HG02798 (cell line): ENCODE measurements at regions not wholly inside any gene's neighbourhood (a gene's known extent, or its start where the extent isn't known, plus 50 kb on each side); places are given as distances from the start of the nearest gene placed in this dataset.
"Not testable (repeated sequence)": the region's sequence is repeated elsewhere in the genome, so short reads cannot be mapped to it uniquely, and the experiment has no call there.

Experiments used
- ATAC-seq: cut with Tn5 transposase; IDR thresholded peaks from one replicate; pipeline ENCODE4 v1.9.1; 2021; ENCODE audit warnings: mild to moderate bottlenecking; ENCODE audit not compliant: unreplicated experiment, poor library complexity

DNA sequence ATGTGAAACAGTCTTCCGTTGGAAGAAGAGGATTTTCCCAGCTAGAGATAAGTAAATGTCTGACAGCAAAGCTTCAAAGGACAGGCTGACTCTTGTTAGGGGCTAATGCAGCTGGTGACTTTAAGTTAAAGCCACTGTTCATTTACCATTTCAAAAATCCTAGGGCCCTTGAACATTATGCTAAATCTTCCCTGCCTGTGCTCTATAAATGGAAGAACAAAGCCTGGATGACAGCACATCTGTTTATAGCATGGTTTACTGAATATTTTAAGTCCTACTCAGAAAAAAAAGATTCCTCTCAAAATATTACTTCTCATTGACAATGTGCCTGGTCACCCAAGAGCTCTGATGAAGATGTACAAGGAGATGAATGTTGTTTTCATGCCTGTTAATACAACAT, 255.3 kb downstream of the ADRA2A start:
- ATAC-seq, result not testable (repeated sequence)

- no peak for ATAC-seq
Observed at GRCh38 chr10:111335826-111336225, 259.0 kb downstream of the ADRA2A start.

- peak; percentile 30 for ATAC-seq
Observed at GRCh38 chr10:111338035-111338434, 261.2 kb downstream of the ADRA2A start.

- peak; percentile 90 for ATAC-seq
Observed at GRCh38 chr10:111338805-111339204, 262.0 kb downstream of the ADRA2A start.

DNA sequence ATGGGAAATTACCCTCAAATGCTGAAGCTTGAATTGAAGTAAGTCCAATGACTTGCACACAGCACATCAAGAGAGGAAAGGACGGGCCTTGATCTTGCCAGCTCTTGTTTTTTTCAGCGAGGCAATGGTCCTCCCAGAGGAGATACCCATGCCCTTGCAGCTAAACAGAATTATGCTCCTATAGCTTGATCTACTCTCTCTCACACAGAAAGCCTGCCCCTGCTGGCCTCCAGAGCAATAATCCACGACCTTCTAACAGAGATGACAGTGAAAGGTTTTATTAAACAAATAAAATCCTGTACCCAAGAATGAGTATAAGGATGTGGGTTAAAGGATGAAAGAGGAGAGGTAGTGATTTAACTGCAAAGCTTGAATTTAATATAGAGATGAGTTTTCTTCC, 268.0 kb downstream of the ADRA2A start:
- peak; percentile 63 for ATAC-seq

GRCh38 chr10:111347386-111348013, 270.7 kb downstream of the ADRA2A start:
- ATAC-seq, result no peak

DNA sequence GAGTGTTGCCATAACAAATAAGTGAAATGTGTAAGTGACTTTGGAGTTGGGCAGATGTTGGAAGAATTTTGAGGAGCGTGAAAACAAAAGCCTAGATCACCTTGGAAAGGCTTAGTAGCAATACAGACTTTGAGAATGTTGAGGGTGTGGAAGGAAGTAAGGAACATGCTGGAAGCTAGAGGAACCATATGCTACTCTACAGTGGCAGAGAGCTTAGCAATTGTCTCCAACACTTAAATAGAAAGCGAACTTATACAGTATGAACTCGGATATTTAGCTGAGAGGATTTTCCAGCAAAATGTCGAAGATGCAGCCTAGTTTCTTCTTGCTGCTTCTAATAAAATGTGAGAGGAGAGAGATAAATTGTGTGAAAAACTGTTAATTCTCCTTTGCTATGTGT, 271.2 kb downstream of the ADRA2A start:
- no peak for ATAC-seq

GRCh38 chr10:111354859-111355258, 278.0 kb downstream of the ADRA2A start:
- no peak for ATAC-seq

DNA sequence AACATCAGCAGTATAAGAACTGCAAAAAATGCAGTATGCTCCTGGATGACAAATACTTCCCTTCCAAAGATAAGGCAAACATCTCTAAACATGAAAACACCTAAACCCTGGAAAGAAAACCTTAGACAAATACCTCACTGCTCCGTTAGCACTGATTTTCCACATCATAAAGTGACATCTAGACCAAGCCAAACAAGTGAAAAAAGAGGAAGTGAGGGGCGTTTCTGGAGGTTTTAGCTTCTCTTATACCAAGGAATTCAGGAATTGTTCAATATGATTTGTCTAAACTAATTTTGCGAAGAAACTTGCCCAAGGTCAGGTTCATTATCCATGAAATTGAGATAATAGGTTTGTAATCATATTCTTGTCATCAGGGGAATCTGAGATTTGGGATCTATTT, 279.7 kb downstream of the ADRA2A start:
- no peak for ATAC-seq

DNA sequence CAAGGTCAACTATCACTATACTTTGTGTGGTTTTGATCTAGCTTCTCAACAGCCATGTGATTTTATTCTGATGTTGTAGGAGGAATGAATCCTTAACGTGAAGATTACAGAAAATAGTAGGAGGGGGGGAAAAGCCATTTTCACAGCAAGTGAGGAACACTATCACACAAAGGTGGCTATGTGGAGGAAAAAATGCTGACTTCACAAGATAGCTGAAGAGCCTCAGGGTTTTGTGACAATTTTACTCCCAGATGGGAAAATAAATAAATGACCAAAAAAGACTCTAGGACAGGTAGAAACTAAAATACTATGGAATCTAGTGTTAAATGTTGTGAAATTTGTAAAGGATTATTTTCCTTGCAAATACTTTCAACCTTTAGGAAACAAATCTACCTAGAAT, 281.0 kb downstream of the ADRA2A start:
- ATAC-seq, result no peak

DNA sequence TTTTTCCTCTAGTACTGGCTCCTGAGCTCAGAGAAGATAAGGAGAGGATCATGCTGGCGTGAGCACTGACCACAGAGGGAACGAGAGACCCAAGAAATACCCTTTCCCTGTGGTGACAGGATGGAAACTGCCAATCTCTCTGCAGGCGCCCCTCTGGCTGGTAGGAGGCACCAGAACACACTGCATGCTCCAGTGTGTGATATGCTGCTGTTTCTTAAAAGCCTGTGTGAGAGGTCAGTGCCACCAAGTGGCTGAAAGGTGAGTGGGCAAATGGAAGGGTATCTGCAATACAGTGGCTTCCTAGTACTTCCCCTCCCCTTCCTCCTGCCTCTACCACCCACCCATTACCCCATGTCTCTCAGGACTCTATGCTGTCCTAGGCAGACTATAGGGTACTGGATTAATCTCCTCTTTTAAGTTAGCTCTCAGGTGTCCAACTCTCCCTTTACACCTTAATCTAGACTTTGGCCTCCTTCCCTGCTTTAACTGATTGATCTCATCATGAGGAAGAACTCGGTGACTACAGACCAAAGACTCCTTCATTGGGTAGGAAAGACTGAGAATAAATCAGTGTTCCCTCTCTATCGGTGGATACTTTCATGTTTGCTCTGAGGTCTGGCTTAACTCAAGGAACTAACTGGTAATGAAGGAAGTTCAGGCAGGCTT, 283.6 kb downstream of the ADRA2A start:
- ATAC-seq, result peak; percentile 85

GRCh38 chr10:111367531-111367930, 290.7 kb downstream of the ADRA2A start:
- no peak for ATAC-seq

- ATAC-seq, result no peak
Observed at GRCh38 chr10:111370101-111370500, 293.3 kb downstream of the ADRA2A start.

GRCh38 chr10:111373696-111374095, 296.9 kb downstream of the ADRA2A start:
- no peak for ATAC-seq

DNA sequence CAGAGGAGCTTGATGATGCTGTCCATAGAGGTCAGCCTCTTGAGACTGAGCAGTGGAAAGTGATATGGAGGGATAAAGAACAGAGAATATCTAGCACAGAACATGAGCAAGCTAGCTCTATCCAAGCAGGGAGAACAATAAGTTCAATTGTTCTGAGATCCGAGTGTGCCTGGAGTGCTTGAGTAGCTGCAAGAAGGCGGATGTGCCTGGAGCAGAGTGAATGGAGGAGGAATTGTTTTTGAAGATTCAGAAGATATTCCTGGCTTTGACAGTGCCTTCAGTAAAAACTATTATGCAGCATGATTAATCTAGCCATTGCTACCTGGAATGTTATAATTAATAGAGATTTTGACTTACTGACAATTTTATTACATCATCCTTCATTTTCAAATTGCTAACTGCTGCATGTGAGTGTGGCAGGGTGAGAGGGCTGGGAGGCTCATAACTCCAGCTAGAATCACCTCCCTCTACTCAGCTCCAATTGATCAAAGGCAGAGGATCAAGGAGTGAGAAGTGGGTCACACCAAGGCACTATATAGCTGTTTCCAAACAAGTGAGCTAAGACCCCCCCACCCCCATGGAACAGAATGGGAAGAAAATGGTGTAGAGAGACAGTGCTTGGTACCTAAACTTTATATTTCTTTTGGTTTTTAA, 302.8 kb downstream of the ADRA2A start:
- no peak for ATAC-seq

DNA sequence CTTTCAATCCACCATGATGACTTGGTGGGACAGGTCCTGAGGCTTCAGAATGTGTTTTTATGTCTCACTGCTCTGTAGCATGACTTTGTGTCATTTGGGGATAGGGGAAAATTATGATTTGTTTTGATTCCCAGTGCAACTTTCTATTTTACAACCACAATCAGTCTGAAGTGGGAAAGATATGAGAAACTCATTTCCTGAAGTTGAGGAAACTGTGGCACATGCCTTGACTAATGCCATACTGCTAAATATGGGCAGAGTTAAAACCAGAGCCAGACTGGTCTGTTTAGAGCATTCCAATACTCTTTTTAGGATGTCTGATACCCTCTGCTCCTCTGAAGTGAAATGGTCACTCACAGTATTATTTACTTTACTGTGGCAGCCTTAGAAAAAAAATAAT, 307.7 kb downstream of the ADRA2A start:
- ATAC-seq, result no peak

DNA sequence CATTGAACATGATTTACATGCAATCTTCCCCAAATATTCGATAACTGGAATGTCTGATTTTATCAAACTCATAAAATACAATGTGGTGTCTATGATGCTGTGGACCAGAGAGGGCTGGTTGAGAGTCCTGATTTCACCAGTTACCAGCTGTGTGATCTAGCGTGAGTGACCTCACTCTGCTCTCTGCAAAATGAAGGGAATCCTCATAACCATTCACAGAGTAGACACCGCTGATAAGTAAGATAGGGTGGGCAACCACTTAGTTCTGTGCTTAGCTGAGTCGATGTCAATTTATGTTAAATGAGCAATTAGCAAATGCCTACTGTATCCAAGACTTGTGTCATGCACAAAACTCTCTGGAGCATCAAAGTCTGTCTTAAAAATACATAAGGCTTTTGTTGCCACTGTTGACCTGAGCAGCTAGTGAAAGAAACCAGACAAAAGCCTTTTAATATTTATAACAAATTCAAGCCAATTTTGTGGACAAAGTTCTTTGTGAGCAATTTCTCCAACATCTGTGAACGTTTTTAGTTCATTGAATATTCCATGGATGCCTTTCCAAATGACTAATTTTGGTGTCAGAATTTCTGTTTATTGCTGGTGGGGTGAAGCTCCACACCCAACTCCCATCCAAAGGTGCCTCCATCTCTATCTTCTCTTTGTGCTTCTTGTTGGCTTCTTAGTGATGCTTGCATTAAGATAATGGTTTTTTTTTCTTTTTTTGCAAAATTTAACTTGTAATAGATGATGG, 314.2 kb downstream of the ADRA2A start:
- no peak for ATAC-seq

- no peak for ATAC-seq
Observed at GRCh38 chr10:111392159-111392558, 315.3 kb downstream of the ADRA2A start.

- no peak for ATAC-seq
Observed at GRCh38 chr10:111392910-111393309, 316.1 kb downstream of the ADRA2A start.

- ATAC-seq, result no peak
Observed at GRCh38 chr10:111410740-111411139, 333.9 kb downstream of the ADRA2A start.

DNA sequence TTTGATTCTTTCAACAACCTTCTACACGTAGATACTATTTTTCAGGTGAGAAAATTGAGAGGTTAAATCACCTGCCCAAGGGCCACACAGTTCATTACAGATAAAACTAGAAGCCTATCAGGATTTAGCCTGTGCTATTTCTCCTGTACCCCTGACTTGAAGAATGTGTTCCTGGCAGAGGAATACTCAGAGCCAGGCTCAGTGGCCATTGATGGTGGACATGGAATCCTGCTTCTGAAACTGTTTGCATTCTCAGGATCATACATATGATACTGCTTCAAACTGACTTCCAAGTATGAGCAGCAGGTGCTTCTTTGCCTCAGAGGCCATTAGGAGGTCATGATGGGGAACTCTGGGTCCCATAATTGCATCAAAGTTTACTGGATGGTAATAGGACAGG, 348.6 kb downstream of the ADRA2A start:
- no peak for ATAC-seq
